Activated naive CD8-positive, alpha-beta T cell treated with anti-CD3 and anti-CD28 coated beads, Interleukin-2, amount 50 U/mL, for 16 hours (primary cell): ENCODE measurements at regions not wholly inside any gene's neighbourhood (a gene's known extent, or its start where the extent isn't known, plus 50 kb on each side); places are given as distances from the start of the nearest gene placed in this dataset.

Experiments used
- DNase-seq: peaks from one replicate; pipeline ENCODE4 v3.0.0-alpha.2; 2020; ENCODE audit warnings: low read depth, low spot score

GRCh38 chr3:71858503-71859122 lies 73.7 kb upstream of the PROK2 start:
- no peak for DNase-seq

- DNase-seq, result no peak
These were observed 73.0 kb upstream of the PROK2 start for GRCh38 chr3:71857956-71858355.

GRCh38 chr3:71854706-71855105 lies 69.8 kb upstream of the PROK2 start:
- DNase-seq, result no peak

- DNase-seq, result no peak
These were observed 69.1 kb upstream of the PROK2 start for GRCh38 chr3:71854096-71854495.

DNA sequence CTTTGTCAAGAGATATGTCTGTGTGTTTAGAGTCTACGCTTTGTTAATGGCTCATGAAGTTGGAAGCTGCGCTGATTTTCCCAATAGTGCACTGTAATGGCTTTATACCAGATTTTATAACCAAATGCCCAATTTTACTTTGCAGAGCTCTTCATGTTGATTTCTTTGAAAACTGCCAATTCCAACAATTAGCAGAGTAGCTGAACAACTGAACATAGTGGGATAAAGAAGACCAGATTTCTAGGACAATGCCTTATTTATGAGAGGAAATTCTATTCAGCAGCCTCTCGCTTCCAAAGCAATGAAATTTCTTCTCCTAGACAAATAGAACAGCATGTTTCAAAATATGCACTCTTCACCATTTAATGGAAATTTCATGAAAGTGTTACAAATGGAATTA lies 66.9 kb upstream of the PROK2 start:
- DNase-seq, result no peak

DNA sequence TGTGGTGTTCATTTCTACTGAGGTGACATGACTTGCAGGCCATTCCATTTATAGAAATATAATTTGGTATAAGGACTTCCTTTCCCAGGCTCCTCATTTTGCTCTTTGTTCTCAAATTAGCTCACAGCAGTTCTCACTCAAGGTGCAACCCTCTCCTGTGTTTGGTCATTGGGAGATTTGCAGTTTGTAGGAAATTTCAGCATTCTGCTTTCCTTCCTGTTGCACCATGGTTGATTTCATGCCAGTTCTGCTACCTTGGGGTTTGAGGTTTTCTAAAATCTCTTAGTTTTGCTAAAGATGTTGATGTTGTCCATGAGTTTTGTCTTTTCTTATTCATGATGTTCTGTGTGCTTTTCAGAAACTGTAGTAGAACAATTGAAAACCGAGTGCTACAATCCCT lies 65.7 kb upstream of the PROK2 start:
- no peak for DNase-seq

DNA sequence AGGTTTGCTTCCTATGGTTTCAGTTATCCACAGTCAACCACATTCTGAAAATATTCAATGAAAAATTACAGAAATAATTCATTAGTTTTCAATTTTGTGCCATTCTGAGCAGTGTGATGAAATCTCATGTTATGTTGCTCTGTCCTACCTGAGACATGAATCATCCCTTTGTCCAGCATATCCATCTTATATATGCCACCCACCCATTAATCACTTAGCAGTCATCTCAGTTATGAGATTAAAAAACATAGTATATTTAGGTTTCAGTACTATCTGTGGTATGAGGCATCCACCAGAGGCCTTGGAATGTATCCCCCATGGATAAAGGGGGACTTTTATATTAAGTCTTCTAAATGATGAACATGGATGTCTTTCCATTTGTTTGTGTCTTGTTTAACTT lies 64.7 kb upstream of the PROK2 start:
- DNase-seq, result no peak

- DNase-seq, result no peak
These were observed 62.8 kb upstream of the PROK2 start for GRCh38 chr3:71847794-71848193.

DNA sequence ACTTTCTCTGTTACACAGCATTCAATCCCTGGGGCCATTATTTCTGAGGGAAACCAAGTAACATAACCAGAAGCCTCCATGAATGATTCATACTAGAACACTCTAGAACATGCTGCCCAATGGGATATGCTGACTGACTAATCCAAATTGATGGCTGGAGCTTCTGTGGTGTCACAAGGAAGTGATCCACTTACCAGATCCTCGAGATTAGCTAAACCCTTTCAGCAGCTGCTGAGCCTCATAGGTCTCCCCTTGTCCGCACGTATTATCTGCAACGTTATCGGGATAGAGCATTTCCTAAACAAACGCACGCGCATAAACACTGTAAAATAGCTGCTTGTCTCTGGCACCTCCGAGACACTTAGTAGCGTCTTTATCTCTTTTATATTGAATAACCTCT lies 61.2 kb upstream of the PROK2 start:
- DNase-seq, result no peak

- DNase-seq, result no peak
These were observed 58.1 kb upstream of the PROK2 start for GRCh38 chr3:71843071-71843470.

DNA sequence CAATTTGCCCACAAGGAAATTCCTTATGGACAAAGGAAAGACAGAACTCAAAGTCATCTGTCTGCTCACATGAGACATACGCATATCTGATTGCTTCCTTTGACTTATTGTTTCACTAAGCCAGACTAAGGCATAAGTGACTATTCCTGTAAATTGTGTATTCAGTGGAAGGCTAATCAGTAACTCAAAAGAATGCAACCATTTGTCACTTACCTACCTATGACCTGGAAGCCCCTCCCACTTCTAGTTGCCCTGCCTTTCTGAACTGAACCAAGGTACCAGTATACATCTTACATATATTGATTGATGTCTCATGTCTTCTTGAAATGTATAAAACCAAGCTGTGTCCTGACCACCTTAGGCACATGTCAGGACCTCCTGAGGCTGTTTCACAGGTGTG lies 53.5 kb upstream of the PROK2 start:
- DNase-seq, result no peak
